Stimulated activated CD4-positive, alpha-beta T cell treated with anti-CD3 and anti-CD28 coated beads, Interleukin-15, amount 100 ng/mL, for 48 hours (primary cell): ENCODE measurements at regions not wholly inside any gene's neighbourhood (a gene's known extent, or its start where the extent isn't known, plus 50 kb on each side); places are given as distances from the start of the nearest gene placed in this dataset.

Source experiments
- DNase-seq, 2 donors: peaks; one replicate each; pipeline ENCODE4 v3.0.0-alpha.2; 2020; ENCODE audit warnings: low read depth in 2 of 2

- DNase-seq: no peak
These were observed 1133.4 kb downstream of the XPNPEP1 start for GRCh38 chr10:108789919-108790318.

- no peak for DNase-seq
These were observed 1134.0 kb downstream of the XPNPEP1 start for GRCh38 chr10:108789336-108789735.

- DNase-seq: no peak
These were observed 1134.4 kb downstream of the XPNPEP1 start for GRCh38 chr10:108788891-108789290.

GRCh38 chr10:108787932-108788331 is 1135.4 kb downstream of the XPNPEP1 start:
- DNase-seq: no peak

DNA sequence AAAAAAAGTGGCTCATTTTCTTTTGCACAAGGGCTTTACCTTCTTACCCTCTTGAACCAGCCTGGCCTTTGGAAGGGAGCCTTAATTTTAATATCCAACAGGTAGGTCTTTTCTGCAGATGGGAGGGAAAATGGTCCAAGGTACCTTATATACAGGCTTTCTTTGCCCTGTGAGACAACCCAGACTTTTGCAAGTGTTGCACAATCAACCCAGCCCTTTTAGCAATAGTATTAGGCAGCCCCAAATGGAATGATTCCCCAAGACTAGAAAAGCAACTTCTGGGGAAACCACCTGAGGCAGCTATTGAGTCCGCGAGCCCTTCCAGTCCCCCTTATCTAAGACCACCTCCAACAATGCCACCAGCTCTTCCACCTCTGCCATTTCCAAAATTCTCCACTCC is 1138.3 kb downstream of the XPNPEP1 start:
- DNase-seq: no peak

DNA sequence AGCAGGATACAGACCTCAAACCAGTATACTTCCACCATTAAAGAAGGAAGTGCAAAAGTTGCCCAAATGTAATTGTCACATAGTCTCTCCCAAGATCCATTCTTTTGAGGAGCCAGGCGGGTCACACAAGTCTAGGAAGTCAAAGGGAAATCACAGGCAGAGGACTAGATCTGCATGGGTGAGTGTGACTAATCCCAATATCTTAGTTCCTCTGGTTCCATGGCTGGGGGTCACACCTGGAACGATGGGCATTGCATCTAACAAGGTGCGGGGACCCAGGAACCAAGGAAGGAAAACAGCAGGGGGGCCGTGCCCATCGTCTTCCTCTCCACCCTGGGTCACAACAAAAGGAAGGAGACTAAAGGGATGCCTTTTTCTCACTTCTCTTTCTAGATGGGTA is 1138.8 kb downstream of the XPNPEP1 start:
- no peak for DNase-seq

DNA sequence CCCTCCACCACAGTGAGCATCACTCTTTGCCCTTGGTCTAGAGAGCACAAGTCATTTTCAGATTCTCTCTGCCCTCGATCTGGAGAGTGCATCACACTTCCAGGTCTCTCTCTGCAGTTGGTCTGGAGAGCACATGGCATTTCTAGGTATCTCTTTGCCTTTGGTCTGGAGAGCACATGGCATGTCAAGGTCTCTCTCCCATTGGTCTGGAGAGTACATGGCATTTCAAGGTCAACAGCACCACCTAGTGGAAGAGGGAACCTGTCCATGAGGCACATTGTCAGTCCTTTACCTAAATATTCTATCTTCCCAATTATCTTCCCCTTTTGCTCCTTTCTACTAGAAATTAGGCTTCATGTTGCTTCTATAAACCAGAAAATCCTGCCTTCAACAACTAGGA is 1139.4 kb downstream of the XPNPEP1 start:
- peak in 1 of 2 donors; percentile 10 for DNase-seq

- no peak for DNase-seq
These were observed 1140.9 kb downstream of the XPNPEP1 start for GRCh38 chr10:108782411-108782810.

- DNase-seq: no peak
These were observed 1143.8 kb downstream of the XPNPEP1 start for GRCh38 chr10:108779501-108779900.

DNA sequence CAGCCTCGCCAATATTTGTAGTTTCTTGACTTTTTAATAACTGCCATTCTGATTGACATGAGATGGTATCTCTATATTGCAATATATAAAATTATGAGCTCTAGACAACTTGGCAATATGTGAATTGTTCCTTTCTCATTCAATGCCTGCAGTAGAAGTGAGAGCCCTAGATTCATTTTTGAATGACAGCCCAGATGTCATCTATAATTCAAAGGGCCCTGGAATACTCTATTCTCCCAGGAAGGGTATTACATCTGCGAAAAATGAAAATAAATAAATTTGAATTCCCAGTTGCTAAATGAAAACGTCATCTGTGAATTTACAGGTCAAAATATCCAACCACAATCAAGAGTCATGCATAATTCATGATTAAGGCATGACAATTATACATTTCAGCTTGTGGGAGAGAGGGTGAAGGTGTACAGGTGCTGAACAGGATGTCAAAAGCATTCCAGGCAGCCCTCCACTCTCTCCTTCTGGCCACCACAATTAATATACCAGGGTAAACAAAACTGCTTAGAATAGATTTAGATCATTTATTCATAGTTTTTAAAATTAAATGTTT is 1147.3 kb downstream of the XPNPEP1 start:
- DNase-seq: no peak

GRCh38 chr10:108771106-108771505 is 1152.2 kb downstream of the XPNPEP1 start:
- no peak for DNase-seq

GRCh38 chr10:108765794-108766193 is 1157.5 kb downstream of the XPNPEP1 start:
- DNase-seq: no peak

- DNase-seq: no peak
These were observed 1165.4 kb downstream of the XPNPEP1 start for GRCh38 chr10:108757946-108758345.

GRCh38 chr10:108755646-108756045 is 1167.7 kb downstream of the XPNPEP1 start:
- DNase-seq: no peak

DNA sequence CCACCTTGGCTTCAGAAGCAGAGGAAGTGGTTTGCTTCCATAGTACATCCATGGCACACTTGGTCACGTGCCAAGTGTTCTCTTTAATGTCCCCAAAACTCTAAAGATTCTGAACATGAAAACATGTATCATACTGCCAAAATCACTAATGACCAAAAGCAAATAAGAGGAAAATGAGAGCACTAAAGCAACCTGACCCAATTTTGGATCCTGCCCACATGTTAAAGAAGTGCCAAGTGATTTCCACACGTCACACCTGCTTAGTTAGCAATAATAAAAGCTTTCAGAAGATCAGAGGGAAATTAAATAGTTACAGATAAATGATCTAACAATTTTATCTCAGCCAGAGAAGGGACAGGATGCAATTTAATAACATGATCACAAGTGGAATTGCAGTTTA is 1170.0 kb downstream of the XPNPEP1 start:
- no peak for DNase-seq

DNA sequence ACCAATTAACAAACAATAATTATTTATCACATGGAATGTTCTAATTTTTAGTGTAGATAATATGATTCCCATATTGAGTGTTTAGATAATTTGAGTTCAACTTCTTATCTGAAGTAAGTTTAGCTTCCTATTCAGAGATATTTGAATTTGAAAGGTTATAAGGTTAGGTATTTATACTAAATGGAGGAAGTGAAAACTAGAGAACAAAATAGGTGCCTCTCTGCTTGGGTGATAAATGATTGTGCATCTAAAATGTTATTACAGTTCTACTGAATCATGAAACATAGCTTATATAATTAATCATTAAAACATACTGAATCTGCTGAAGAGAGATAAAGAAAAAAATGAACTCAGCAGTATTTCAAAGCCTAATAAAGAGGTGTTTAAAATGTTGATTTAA is 1174.3 kb downstream of the XPNPEP1 start:
- DNase-seq: no peak

GRCh38 chr10:108736111-108736510 is 1187.2 kb downstream of the XPNPEP1 start:
- no peak for DNase-seq

GRCh38 chr10:108735380-108735779 is 1187.9 kb downstream of the XPNPEP1 start:
- no peak for DNase-seq

GRCh38 chr10:108721874-108722273 is 1201.4 kb downstream of the XPNPEP1 start:
- no peak for DNase-seq

DNA sequence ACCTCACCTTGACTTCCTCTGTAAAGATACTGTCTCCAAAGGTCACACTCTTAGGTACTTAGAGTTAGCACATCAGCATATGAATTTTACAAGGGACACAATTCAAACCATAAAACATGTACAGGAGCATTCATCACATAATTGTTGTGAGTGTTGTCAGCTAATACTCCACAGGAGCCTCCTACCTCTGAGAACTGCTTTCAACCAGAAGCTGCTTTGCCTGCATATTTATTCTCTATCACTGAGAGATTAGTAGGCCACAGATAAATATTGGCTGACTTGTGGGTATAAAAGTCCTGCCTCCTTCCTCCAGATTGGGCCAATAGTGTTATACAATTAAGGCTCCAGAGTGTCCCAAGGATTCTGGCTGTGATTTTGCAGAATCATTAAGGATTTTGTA is 1207.0 kb downstream of the XPNPEP1 start:
- DNase-seq: no peak

GRCh38 chr10:108709927-108710722 is 1213.2 kb downstream of the XPNPEP1 start:
- DNase-seq: no peak

DNA sequence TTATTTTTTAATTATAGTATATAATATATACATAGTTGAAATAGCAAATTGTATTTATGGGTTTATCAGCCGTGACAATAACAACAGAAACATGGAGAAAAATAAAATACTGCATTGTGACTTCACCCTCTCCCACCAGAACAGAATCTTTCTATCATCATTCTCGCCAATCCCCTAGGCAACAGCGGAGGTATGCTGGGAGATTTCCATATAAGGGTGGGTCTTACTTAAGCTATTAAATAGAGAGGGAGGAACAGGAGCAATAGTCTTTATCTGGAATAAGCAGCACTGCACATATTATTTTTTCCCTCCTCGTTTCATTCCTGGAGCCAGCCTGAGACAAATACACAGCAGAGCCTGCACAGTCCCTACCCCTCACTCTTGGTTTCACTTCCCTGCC is 1214.9 kb downstream of the XPNPEP1 start:
- no peak for DNase-seq

DNA sequence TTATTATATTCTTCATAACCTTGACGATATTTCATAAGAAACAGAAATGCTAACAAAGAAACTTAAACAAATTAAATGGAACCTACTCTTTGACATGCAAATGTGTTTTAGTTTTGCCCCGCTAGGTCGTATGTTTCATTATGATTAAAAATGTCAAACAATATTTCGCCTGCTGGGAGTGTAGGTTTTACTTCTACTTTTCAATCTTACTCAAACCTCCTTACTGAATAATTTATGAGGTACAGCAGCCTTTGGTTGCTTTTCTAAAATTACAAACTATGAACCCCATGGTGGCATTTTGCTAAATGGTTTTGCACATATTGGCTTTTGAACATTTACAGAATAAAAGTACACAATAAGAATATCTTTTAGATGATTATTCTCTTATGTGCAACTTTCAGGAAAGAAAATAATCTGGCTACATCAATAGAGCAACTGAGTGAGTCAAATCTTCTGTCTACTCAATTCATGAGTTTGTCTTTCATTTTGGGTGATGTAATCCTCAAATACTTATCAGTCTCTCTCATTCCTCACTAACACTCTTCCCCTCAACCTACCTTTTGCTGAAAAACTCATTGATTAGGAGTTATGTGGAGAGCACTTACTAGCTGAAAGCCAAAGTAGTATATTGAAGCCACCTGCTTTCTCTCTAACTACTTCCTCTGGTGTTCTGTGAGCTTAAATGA is 1226.4 kb downstream of the XPNPEP1 start:
- DNase-seq: no peak
